ENCODE measurements at regions not wholly inside any gene's neighbourhood (a gene's known extent, or its start where the extent isn't known, plus 50 kb on each side); places are given as distances from the start of the nearest gene placed in this dataset.
"Not testable (repeated sequence)": the region's sequence is repeated elsewhere in the genome, so short reads cannot be mapped to it uniquely, and the experiment has no call there.

- TF ChIP-seq CTCF, EZH2phosphoT487 (IDR thresholded peaks at IDR 0.05): not testable (repeated sequence)
Observed at GRCh38 chr5:57870267-57870666, 387.7 kb upstream of the ACTBL2 start.
